ENCODE measurements at regions not wholly inside any gene's neighbourhood (a gene's known extent, or its start where the extent isn't known, plus 50 kb on each side); places are given as distances from the start of the nearest gene placed in this dataset.

DNA sequence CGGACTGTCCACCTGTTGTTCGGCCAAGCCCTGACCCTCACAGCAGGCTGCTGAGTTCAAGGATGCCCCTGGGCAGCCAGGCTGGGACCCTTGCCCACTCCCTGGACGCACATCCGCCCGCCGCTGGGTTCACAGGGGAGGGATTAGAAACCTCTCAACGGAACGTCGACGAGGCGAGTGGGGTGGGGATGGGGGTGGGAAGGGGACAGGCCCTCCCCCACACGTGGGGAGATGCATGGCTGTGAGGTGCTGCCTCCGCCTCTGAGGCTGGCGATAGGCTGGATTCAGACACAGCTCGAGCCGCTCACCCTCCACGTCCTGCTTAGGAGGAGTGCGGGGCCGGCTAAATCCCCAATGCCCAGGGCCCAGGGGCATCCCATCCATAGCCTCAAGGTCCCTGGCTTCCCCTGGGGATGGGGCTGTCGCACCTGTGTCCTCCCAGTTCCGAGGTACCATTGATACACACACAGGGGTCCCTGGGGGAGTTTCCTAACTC, 90.6 kb upstream of the BHLHE23 start:
- peaks cover 0 to 4% of the 10 kb centered on the region in 2 experiments; a peak in 1 of 5 replicates for H3K4me1 ChIP-seq (replicated peaks in 1 of 2; ENCODE audit: control insufficient read depth in 2 of 2, insufficient read depth in 2 of 2, low read length in 2 of 2)
- WGBS (ENCODE audit: insufficient coverage, low coverage, missing lambda C conversion rate): 0% methylated on average over 12 of the region's 21 CpGs
- H3K27me3 ChIP-seq (ENCODE audit: control insufficient read depth in 2 of 2, insufficient read depth in 2 of 2, low read length in 2 of 2): peaks cover 30 to 45% of the 10 kb centered on the region in 2 experiments
- H2AFZ ChIP-seq (ENCODE audit: low read depth, low read length): no peak overlapping the region
- H3K4me2 ChIP-seq (ENCODE audit: insufficient read depth, low read length): no peak overlapping the region
- no TSS peak for BruUV-seq (replicated peaks)
- POLR2A ChIA-PET: interaction anchor here (0.8 kb wide), 1 partner anchor 474 kb away, joined by 3 read pairs; no protein-coding TSS in a partner anchor
- in situ Hi-C loops (cut with MboI): no loop called here
- no peaks in the 10 kb centered on the region for H3K36me3 ChIP-seq (ENCODE audit: control insufficient read depth, insufficient read depth, low read length)
- CTCF ChIA-PET (ENCODE audit: low intra/inter-chr PET ratio): no interaction called here
- no peak for FAIRE-seq
- no peak overlapping the region for H3K4me3 ChIP-seq
- no peak for DNase-seq (ENCODE audit: extremely low read depth in 1 of 4, low spot score in 3 of 4)
- intact Hi-C loops (cut with micrococcal nuclease): no loop called here
- no peaks in the 10 kb centered on the region; the same call in 1 of the 2 replicates for H4K20me1 ChIP-seq (replicated peaks; ENCODE audit: control insufficient read depth, insufficient read depth, low read length)
- no peaks in the 10 kb centered on the region for H3K79me2 ChIP-seq (ENCODE audit: control insufficient read depth, insufficient read depth, low read length)
- no peak for ATAC-seq
- H3K27ac ChIP-seq (ENCODE audit: extremely low read depth, low read depth, low read length): no peak overlapping the region
- H3K9me3 ChIP-seq (replicated peaks; ENCODE audit: control insufficient read depth, insufficient read depth, low read depth, low read length): no peaks in the 10 kb centered on the region
- no peaks in the 10 kb centered on the region for H3K9me1 ChIP-seq (ENCODE audit: control insufficient read depth, insufficient read depth, low read length)
- no peak overlapping the region for H3K9ac ChIP-seq (ENCODE audit: insufficient read depth in 1 of 2, low read depth in 2 of 2, low read length in 2 of 2)
- TF ChIP-seq, protein P1, sequence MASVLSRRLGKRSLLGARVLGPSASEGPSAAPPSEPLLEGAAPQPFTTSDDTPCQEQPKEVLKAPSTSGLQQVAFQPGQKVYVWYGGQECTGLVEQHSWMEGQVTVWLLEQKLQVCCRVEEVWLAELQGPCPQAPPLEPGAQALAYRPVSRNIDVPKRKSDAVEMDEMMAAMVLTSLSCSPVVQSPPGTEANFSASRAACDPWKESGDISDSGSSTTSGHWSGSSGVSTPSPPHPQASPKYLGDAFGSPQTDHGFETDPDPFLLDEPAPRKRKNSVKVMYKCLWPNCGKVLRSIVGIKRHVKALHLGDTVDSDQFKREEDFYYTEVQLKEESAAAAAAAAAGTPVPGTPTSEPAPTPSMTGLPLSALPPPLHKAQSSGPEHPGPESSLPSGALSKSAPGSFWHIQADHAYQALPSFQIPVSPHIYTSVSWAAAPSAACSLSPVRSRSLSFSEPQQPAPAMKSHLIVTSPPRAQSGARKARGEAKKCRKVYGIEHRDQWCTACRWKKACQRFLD (CRISPR knock-in tag; IDR thresholded peaks at IDR 0.05): no peak
- TF ChIP-seq MTA3 (IDR thresholded peaks at IDR 0.05; ENCODE audit: borderline replicate concordance): no peak
- TF ChIP-seq YBX1 (IDR thresholded peaks at IDR 0.05): no peak
- no peak for TF ChIP-seq ZNF785 (CRISPR knock-in tag; IDR thresholded peaks at IDR 0.05)
- no peak for TF ChIP-seq LARP7 (IDR thresholded peaks at IDR 0.05)
- TF ChIP-seq, protein P2, sequence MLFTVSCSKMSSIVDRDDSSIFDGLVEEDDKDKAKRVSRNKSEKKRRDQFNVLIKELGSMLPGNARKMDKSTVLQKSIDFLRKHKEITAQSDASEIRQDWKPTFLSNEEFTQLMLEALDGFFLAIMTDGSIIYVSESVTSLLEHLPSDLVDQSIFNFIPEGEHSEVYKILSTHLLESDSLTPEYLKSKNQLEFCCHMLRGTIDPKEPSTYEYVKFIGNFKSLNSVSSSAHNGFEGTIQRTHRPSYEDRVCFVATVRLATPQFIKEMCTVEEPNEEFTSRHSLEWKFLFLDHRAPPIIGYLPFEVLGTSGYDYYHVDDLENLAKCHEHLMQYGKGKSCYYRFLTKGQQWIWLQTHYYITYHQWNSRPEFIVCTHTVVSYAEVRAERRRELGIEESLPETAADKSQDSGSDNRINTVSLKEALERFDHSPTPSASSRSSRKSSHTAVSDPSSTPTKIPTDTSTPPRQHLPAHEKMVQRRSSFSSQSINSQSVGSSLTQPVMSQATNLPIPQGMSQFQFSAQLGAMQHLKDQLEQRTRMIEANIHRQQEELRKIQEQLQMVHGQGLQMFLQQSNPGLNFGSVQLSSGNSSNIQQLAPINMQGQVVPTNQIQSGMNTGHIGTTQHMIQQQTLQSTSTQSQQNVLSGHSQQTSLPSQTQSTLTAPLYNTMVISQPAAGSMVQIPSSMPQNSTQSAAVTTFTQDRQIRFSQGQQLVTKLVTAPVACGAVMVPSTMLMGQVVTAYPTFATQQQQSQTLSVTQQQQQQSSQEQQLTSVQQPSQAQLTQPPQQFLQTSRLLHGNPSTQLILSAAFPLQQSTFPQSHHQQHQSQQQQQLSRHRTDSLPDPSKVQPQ (CRISPR knock-in tag; IDR thresholded peaks at IDR 0.05; ENCODE audit: borderline replicate concordance): no peak
- TF ChIP-seq ZNF282 (CRISPR knock-in tag; IDR thresholded peaks at IDR 0.05): no peak
- TF ChIP-seq, protein P3, sequence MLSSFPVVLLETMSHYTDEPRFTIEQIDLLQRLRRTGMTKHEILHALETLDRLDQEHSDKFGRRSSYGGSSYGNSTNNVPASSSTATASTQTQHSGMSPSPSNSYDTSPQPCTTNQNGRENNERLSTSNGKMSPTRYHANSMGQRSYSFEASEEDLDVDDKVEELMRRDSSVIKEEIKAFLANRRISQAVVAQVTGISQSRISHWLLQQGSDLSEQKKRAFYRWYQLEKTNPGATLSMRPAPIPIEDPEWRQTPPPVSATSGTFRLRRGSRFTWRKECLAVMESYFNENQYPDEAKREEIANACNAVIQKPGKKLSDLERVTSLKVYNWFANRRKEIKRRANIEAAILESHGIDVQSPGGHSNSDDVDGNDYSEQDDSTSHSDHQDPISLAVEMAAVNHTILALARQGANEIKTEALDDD (IDR thresholded peaks at IDR 0.05): no peak
- TF ChIP-seq POLR2A (conservative IDR thresholded peaks at IDR 0.05): no peak
- TF ChIP-seq, protein P4, sequence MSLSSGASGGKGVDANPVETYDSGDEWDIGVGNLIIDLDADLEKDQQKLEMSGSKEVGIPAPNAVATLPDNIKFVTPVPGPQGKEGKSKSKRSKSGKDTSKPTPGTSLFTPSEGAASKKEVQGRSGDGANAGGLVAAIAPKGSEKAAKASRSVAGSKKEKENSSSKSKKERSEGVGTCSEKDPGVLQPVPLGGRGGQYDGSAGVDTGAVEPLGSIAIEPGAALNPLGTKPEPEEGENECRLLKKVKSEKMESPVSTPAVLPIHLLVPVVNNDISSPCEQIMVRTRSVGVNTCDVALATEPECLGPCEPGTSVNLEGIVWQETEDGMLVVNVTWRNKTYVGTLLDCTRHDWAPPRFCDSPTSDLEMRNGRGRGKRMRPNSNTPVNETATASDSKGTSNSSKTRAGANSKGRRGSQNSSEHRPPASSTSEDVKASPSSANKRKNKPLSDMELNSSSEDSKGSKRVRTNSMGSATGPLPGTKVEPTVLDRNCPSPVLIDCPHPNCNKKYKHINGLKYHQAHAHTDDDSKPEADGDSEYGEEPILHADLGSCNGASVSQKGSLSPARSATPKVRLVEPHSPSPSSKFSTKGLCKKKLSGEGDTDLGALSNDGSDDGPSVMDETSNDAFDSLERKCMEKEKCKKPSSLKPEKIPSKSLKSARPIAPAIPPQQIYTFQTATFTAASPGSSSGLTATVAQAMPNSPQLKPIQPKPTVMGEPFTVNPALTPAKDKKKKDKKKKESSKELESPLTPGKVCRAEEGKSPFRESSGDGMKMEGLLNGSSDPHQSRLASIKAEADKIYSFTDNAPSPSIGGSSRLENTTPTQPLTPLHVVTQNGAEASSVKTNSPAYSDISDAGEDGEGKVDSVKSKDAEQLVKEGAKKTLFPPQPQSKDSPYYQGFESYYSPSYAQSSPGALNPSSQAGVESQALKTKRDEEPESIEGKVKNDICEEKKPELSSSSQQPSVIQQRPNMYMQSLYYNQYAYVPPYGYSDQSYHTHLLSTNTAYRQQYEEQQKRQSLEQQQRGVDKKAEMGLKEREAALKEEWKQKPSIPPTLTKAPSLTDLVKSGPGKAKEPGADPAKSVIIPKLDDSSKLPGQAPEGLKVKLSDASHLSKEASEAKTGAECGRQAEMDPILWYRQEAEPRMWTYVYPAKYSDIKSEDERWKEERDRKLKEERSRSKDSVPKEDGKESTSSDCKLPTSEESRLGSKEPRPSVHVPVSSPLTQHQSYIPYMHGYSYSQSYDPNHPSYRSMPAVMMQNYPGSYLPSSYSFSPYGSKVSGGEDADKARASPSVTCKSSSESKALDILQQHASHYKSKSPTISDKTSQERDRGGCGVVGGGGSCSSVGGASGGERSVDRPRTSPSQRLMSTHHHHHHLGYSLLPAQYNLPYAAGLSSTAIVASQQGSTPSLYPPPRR (CRISPR knock-in tag; IDR thresholded peaks at IDR 0.05; ENCODE audit: borderline replicate concordance): no peak
- TF ChIP-seq, protein P5, sequence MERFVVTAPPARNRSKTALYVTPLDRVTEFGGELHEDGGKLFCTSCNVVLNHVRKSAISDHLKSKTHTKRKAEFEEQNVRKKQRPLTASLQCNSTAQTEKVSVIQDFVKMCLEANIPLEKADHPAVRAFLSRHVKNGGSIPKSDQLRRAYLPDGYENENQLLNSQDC (CRISPR knock-in tag; IDR thresholded peaks at IDR 0.05): no peak
- no peak for TF ChIP-seq CBX5 (IDR thresholded peaks at IDR 0.05; ENCODE audit: borderline replicate concordance, low read depth)

Measured in K562 (cell line).